Adrenal gland (tissue), 5 donors: ENCODE measurements at regions not wholly inside any gene's neighbourhood (a gene's known extent, or its start where the extent isn't known, plus 50 kb on each side); places are given as distances from the start of the nearest gene placed in this dataset.

Source experiments
- POLR2A ChIP-seq, 2 donors: fragments of 450-650 bp; IDR thresholded peaks; one replicate each; pipeline ENCODE4 v1.6.1; 2017; ENCODE audit warnings: antibody characterized with exemption in 2 of 2, mild to moderate bottlenecking in 2 of 2, moderate library complexity in 1 of 2
- TF ChIP-seq, protein P1 (sequence below), 6 experiments: fragments of 450-650 bp in 4 of 6; fragments of 200-600 bp in 2 of 6; sonication (generic) in 1 of 6; IDR thresholded peaks; 1 replicate in 5 of 6; 2 replicates in 1 of 6; pipeline versions ENCODE4 v1.5.1 to v1.8.0; 2016 to 2021; ENCODE audit warnings: antibody characterized with exemption in 6 of 6, mild to moderate bottlenecking in 2 of 6, moderate library complexity in 1 of 6
- donor health status: DM: no; HTN: no; CAD: no.

DNA sequence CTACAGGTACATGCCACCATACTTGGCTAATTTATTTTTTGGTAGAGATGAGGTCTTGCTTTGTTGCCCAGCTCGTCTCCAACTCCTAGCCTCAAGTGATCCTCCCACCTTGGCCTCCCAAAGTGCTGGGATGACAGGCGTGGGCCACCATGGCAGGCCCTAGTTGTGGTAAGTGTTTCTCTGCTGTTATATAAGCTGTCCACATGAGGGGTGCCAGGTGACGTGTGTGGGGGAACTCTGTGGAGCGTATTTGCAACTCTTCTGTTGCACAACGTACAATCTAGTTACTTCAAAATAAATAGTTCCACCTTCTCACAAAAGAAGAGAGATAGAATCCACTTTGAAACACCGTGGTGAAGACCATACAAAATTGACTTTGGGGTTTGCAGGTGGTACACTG, 125.1 kb downstream of the NCOR2 start:
- no peak for TF ChIP-seq POLR2A (IDR thresholded peaks at IDR 0.05)
- TF ChIP-seq, protein P1, sequence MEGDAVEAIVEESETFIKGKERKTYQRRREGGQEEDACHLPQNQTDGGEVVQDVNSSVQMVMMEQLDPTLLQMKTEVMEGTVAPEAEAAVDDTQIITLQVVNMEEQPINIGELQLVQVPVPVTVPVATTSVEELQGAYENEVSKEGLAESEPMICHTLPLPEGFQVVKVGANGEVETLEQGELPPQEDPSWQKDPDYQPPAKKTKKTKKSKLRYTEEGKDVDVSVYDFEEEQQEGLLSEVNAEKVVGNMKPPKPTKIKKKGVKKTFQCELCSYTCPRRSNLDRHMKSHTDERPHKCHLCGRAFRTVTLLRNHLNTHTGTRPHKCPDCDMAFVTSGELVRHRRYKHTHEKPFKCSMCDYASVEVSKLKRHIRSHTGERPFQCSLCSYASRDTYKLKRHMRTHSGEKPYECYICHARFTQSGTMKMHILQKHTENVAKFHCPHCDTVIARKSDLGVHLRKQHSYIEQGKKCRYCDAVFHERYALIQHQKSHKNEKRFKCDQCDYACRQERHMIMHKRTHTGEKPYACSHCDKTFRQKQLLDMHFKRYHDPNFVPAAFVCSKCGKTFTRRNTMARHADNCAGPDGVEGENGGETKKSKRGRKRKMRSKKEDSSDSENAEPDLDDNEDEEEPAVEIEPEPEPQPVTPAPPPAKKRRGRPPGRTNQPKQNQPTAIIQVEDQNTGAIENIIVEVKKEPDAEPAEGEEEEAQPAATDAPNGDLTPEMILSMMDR (IDR thresholded peaks at IDR 0.05) = no peak
